ENCODE measurements at regions not wholly inside any gene's neighbourhood (a gene's known extent, or its start where the extent isn't known, plus 50 kb on each side); places are given as distances from the start of the nearest gene placed in this dataset.

GRCh38 chr2:160670618-160671017, 177.0 kb upstream of the RBMS1 start:
- TF ChIP-seq ERG (CRISPR knock-in tag; IDR thresholded peaks at IDR 0.05) (no peak), NR2C2 (CRISPR knock-in tag; IDR thresholded peaks at IDR 0.05) (no peak), ZNF317 (CRISPR knock-in tag; IDR thresholded peaks at IDR 0.05; ENCODE audit: borderline replicate concordance, low read depth) (no peak), ZNF423 (CRISPR knock-in tag; IDR thresholded peaks at IDR 0.05) (no peak), NFATC4 (CRISPR knock-in tag; IDR thresholded peaks at IDR 0.05) (no peak), CBFB (CRISPR knock-in tag; IDR thresholded peaks at IDR 0.05; ENCODE audit: low read depth) (no peak), GABPB1 (CRISPR knock-in tag; IDR thresholded peaks at IDR 0.05) (no peak), ELF4 (CRISPR knock-in tag; IDR thresholded peaks at IDR 0.05; ENCODE audit: low read depth) (no peak), ZNF121 (CRISPR knock-in tag; IDR thresholded peaks at IDR 0.05) (no peak), ZNF512 (CRISPR knock-in tag; IDR thresholded peaks at IDR 0.05; ENCODE audit: borderline replicate concordance) (no peak), RELA (CRISPR knock-in tag; IDR thresholded peaks at IDR 0.05; ENCODE audit: borderline replicate concordance) (no peak)
- TF ChIP-seq, protein P1, sequence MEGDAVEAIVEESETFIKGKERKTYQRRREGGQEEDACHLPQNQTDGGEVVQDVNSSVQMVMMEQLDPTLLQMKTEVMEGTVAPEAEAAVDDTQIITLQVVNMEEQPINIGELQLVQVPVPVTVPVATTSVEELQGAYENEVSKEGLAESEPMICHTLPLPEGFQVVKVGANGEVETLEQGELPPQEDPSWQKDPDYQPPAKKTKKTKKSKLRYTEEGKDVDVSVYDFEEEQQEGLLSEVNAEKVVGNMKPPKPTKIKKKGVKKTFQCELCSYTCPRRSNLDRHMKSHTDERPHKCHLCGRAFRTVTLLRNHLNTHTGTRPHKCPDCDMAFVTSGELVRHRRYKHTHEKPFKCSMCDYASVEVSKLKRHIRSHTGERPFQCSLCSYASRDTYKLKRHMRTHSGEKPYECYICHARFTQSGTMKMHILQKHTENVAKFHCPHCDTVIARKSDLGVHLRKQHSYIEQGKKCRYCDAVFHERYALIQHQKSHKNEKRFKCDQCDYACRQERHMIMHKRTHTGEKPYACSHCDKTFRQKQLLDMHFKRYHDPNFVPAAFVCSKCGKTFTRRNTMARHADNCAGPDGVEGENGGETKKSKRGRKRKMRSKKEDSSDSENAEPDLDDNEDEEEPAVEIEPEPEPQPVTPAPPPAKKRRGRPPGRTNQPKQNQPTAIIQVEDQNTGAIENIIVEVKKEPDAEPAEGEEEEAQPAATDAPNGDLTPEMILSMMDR (IDR thresholded peaks at IDR 0.05): no peak
- TF ChIP-seq, protein P2, sequence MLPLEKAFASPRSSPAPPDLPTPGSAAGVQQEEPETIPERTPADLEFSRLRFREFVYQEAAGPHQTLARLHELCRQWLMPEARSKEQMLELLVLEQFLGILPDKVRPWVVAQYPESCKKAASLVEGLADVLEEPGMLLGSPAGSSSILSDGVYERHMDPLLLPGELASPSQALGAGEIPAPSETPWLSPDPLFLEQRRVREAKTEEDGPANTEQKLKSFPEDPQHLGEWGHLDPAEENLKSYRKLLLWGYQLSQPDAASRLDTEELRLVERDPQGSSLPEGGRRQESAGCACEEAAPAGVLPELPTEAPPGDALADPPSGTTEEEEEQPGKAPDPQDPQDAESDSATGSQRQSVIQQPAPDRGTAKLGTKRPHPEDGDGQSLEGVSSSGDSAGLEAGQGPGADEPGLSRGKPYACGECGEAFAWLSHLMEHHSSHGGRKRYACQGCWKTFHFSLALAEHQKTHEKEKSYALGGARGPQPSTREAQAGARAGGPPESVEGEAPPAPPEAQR (CRISPR knock-in tag; IDR thresholded peaks at IDR 0.05): no peak
